HG02870 (cell line): ENCODE measurements at regions not wholly inside any gene's neighbourhood (a gene's known extent, or its start where the extent isn't known, plus 50 kb on each side); places are given as distances from the start of the nearest gene placed in this dataset.

ENCODE experiments used
- ATAC-seq: cut with Tn5 transposase; IDR thresholded peaks from one replicate; pipeline ENCODE4 v1.9.1; 2021; ENCODE audit warnings: mild to moderate bottlenecking, moderate library complexity; ENCODE audit not compliant: unreplicated experiment

GRCh38 chr2:193980599-193980998, 1676.4 kb upstream of the SLC39A10 start:
- no peak for ATAC-seq

GRCh38 chr2:193973781-193974180, 1683.2 kb upstream of the SLC39A10 start:
- ATAC-seq = no peak

GRCh38 chr2:193966590-193966989, 1690.4 kb upstream of the SLC39A10 start:
- no peak for ATAC-seq

- no peak for ATAC-seq
Observed at GRCh38 chr2:193965263-193965662, 1691.8 kb upstream of the SLC39A10 start.

- ATAC-seq = peak; percentile 74
Observed at GRCh38 chr2:193963472-193964119, 1693.4 kb upstream of the SLC39A10 start.

- no peak for ATAC-seq
Observed at GRCh38 chr2:193946806-193947205, 1710.2 kb upstream of the SLC39A10 start.

GRCh38 chr2:193943406-193943960, 1713.5 kb upstream of the SLC39A10 start:
- ATAC-seq = no peak

- ATAC-seq = no peak
Observed at GRCh38 chr2:193935114-193935513, 1721.9 kb upstream of the SLC39A10 start.

- ATAC-seq = no peak
Observed at GRCh38 chr2:193929131-193929530, 1727.9 kb upstream of the SLC39A10 start.

- ATAC-seq = no peak
Observed at GRCh38 chr2:193907561-193907960, 1712.8 kb upstream of the TMEFF2 start.

GRCh38 chr2:193900292-193900691, 1705.6 kb upstream of the TMEFF2 start:
- ATAC-seq = peak; percentile 57

GRCh38 chr2:193895226-193895625, 1700.5 kb upstream of the TMEFF2 start:
- no peak for ATAC-seq

GRCh38 chr2:193894081-193894480, 1699.3 kb upstream of the TMEFF2 start:
- ATAC-seq = peak; percentile 39

GRCh38 chr2:193891023-193891422, 1696.3 kb upstream of the TMEFF2 start:
- peak; percentile 81 for ATAC-seq

GRCh38 chr2:193885419-193885818, 1690.7 kb upstream of the TMEFF2 start:
- no peak for ATAC-seq

- ATAC-seq = no peak
Observed at GRCh38 chr2:193883820-193884219, 1689.1 kb upstream of the TMEFF2 start.

GRCh38 chr2:193876980-193877379, 1682.2 kb upstream of the TMEFF2 start:
- no peak for ATAC-seq

- ATAC-seq = no peak
Observed at GRCh38 chr2:193869564-193869963, 1674.8 kb upstream of the TMEFF2 start.

- ATAC-seq = no peak
Observed at GRCh38 chr2:193868833-193869232, 1674.1 kb upstream of the TMEFF2 start.

GRCh38 chr2:193868132-193868531, 1673.4 kb upstream of the TMEFF2 start:
- no peak for ATAC-seq

- ATAC-seq = no peak
Observed at GRCh38 chr2:193867454-193867853, 1672.7 kb upstream of the TMEFF2 start.

- no peak for ATAC-seq
Observed at GRCh38 chr2:193861557-193861956, 1666.8 kb upstream of the TMEFF2 start.

GRCh38 chr2:193847991-193848390, 1653.3 kb upstream of the TMEFF2 start:
- no peak for ATAC-seq
